RWPE2 (cell line): ENCODE measurements at regions not wholly inside any gene's neighbourhood (a gene's known extent, or its start where the extent isn't known, plus 50 kb on each side); places are given as distances from the start of the nearest gene placed in this dataset.

Experiments
- ATAC-seq: fragments of 200-7000 bp; cut with Tn5 transposase; 3 replicates; pipeline ENCODE4 v1.9.1; 2021; ENCODE audit warnings: low read depth
- DNase-seq: peaks from one replicate; pipeline ENCODE4 v3.0.0-alpha.2; 2020; ENCODE audit warnings: low spot score
- H3K27ac ChIP-seq: fragments of 450-650 bp; 2 replicates; pipeline ENCODE4 v1.5.1; 2017; ENCODE audit warnings: mild to moderate bottlenecking; ENCODE audit not compliant: poor library complexity, severe bottlenecking
- H3K27me3 ChIP-seq: fragments of 250-450 bp; sonication (Bioruptor Pico); 2 replicates; pipeline ENCODE4 v1.5.1; 2021; ENCODE audit warnings: mild to moderate bottlenecking, moderate library complexity; ENCODE audit not compliant: insufficient read depth, poor library complexity, severe bottlenecking
- H3K36me3 ChIP-seq: fragments of 250-450 bp; sonication (Bioruptor Pico); 2 replicates; pipeline ENCODE4 v1.5.1; 2020; ENCODE audit warnings: low read depth, mild to moderate bottlenecking, moderate library complexity
- H3K4me1 ChIP-seq: fragments of 250-450 bp; sonication (Bioruptor Pico); 2 replicates; pipeline ENCODE4 v1.5.1; 2021; ENCODE audit warnings: mild to moderate bottlenecking, moderate library complexity; ENCODE audit not compliant: insufficient read depth, poor library complexity, severe bottlenecking
- H3K4me3 ChIP-seq: fragments of 250-450 bp; sonication (Bioruptor Pico); 2 replicates; pipeline ENCODE4 v1.5.1; 2021; ENCODE audit warnings: mild to moderate bottlenecking, moderate library complexity; ENCODE audit not compliant: severe bottlenecking
- H3K9me3 ChIP-seq: fragments of 250-450 bp; sonication (Bioruptor Pico); 2 replicates; pipeline ENCODE4 v1.5.1; 2021; ENCODE audit warnings: mild to moderate bottlenecking, moderate library complexity; ENCODE audit not compliant: severe bottlenecking
- TF ChIP-seq, protein P1 (sequence below): fragments of 450-650 bp; IDR thresholded peaks from one replicate; pipeline ENCODE4 v1.5.1; 2017; ENCODE audit warnings: mild to moderate bottlenecking, moderate library complexity; ENCODE audit not compliant: poor library complexity, severe bottlenecking

DNA sequence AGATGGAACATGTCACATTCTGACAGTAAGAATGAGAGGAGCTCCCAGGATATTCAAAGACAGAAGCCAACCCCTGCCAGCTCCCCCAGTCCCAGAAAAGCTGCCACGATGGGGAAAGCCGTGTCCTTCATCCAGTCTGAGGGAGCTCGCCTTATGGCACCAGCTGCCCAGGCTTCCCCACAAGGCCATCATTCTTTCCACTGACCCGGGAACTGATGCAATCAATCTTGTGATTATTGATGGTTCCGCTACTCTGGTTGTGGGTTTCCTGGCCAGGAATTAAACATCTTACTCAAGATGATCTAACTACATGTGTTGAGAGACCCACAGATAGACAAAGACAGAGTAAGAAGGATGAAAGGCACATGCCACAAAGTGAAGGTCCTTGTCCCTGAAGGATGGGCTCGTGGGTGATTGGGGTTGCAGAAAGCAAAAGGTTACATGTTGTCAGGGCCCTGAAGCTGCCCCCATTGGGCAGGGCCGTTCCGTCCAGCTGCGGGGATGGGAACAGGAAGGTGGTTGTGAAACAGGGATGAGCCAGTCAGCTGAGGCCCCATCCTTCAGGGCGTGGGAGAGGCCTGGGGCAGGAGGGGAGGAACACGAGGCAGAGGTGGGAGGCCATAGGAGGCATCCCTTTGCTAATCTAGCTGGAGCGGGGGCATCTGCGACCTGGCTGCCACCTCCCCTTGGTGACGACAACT, 127.6 kb downstream of the OAT start:
- H3K4me3 ChIP-seq: no peak overlapping the region

DNA sequence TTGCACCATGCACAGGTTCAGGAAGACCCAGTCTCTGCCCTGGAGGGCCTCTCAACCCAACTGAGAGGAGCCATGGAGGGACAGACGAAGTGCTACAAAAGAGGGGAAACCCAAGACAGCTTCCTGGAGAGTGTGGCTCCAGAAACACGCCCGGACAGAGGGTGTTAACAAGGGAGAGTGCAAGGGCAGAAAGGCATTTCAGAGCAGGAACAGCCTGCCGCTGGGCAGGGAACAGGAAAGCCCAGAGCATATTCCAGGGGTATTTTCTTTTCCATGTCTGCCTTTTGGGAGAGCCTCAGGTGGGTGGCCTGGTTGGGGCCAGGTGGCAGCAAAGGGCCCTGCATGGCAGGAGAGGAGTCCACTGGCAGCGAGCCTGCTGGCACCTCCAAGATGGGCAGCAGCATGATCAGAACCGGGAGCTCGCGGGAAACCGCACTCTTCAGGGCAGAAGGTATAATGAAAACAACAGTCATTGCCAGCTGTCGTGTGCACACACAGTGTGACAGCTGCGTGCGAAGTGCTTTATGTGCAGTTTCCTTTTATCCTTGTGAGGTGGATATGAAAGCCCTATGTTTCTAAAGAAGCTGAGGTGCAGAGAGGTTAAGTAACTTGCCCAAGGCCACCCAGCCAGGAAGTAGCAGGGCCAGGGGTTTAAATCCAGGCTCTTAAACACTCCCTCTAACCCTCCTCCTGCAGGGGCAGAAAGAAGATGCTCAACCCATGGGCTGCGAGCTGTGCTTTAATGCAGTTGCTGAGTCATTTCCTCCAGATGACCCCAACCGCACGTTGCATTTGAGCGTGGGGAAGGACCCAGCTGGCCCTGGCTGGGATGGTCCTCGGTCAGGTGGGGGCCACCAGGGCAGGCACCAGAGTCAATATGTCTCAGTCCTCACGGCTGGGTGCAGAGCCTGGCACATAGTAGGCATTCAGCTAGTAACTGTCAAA, 128.6 kb downstream of the OAT start:
- peak; percentile 28 for DNase-seq
- TF ChIP-seq, protein P1, sequence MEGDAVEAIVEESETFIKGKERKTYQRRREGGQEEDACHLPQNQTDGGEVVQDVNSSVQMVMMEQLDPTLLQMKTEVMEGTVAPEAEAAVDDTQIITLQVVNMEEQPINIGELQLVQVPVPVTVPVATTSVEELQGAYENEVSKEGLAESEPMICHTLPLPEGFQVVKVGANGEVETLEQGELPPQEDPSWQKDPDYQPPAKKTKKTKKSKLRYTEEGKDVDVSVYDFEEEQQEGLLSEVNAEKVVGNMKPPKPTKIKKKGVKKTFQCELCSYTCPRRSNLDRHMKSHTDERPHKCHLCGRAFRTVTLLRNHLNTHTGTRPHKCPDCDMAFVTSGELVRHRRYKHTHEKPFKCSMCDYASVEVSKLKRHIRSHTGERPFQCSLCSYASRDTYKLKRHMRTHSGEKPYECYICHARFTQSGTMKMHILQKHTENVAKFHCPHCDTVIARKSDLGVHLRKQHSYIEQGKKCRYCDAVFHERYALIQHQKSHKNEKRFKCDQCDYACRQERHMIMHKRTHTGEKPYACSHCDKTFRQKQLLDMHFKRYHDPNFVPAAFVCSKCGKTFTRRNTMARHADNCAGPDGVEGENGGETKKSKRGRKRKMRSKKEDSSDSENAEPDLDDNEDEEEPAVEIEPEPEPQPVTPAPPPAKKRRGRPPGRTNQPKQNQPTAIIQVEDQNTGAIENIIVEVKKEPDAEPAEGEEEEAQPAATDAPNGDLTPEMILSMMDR: no peak
- H3K9me3 ChIP-seq: no peaks in the 10 kb centered on the region
- H3K27me3 ChIP-seq: no peaks in the 10 kb centered on the region
- ATAC-seq: no peak; the same call in 2 of the 3 replicates
- H3K36me3 ChIP-seq: no peaks in the 10 kb centered on the region
- no peak overlapping the region for H3K4me3 ChIP-seq
- no peak overlapping the region for H3K27ac ChIP-seq
- peaks cover 11% of the 10 kb centered on the region for H3K4me1 ChIP-seq

More for the DNA sequence above, 127.6 kb downstream of the OAT start:
- Histone ChIP-seq H3K27ac (no peak overlapping the region), H3K36me3 (no peaks in the 10 kb centered on the region), H3K9me3 (no peaks in the 10 kb centered on the region), H3K27me3 (no peaks in the 10 kb centered on the region), H3K4me1 (peaks cover 11% of the 10 kb centered on the region)
- TF ChIP-seq, protein P1: no peak
- ATAC-seq (no peak), DNase-seq (peak; percentile 54)

DNA sequence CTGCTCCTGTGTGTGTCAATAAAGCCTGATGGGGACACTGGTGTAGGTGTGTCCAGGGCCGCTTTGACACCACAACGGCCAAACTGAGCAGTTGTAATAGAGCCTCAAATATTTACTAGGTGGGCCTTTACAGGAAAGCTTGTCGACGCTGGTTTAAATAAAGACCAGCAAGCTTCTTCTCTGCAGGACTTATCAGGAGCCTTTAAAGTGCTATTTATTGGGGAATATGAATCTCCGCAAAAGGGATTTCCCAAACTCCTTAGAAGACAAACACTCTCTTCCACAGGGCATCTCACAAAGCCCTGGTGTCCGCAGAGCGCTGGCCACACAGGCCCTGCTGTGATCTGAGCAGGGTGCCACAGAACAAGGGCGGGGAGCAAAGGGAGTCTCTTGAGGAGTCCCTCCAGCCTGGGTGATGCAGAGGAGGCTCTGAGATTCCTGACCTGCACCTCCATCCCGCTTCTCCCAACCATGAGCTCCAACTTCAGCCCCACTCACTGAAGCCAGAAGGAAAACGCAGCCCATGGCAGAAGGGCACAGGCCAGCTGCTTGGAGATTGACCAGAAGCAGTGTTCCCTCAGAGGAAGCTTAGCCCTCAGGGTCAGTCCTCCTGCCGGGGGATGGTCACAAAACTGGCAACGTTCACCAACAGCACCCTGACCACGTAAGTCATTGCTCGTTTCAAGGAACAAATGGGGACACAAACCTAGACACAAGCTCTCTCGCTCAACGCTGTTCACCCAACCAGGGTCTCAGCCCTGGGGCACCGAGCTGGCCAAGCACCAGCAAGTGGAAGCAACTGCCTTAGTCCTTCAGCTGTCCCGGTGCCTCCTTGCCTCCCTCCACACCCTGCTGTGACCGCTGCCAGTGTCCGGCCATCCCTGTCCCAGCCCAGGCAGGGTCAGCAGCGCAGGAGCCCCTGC, 129.5 kb downstream of the OAT start:
- no peaks in the 10 kb centered on the region for H3K27me3 ChIP-seq
- no peaks in the 10 kb centered on the region for H3K9me3 ChIP-seq
- ATAC-seq: no peak
- peak; percentile 54 for DNase-seq
- TF ChIP-seq, protein P1: no peak
- H3K4me1 ChIP-seq: peaks cover 11% of the 10 kb centered on the region
- no peak overlapping the region for H3K4me3 ChIP-seq
- H3K36me3 ChIP-seq: no peaks in the 10 kb centered on the region
- H3K27ac ChIP-seq: no peak overlapping the region

DNA sequence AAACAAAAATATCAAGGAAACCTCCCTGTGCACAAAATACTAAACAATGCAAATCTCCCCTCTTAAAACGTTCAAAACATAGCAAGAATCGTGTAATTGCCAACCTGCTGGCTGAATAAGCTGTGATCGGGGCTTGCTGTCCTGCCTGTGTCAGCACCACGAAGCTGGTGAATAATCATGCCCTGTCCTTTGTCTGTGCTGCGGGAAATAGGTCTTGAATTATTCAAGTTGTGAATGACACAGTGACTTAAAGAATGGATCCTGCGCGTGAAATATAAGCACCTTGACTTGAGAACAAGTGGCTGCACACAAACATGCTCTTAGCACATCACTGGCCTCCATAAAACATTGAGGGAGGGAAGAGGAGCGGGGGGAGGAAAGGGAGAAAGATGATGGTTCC, 130.2 kb downstream of the OAT start:
- ATAC-seq: no peak
- no peak overlapping the region for H3K27ac ChIP-seq
- H3K4me3 ChIP-seq: no peak overlapping the region
- peaks cover 11% of the 10 kb centered on the region for H3K4me1 ChIP-seq
- TF ChIP-seq, protein P1: no peak
- no peak for DNase-seq
- no peaks in the 10 kb centered on the region for H3K9me3 ChIP-seq
- no peaks in the 10 kb centered on the region for H3K36me3 ChIP-seq
- H3K27me3 ChIP-seq: no peaks in the 10 kb centered on the region
